ENCODE measurements at regions not wholly inside any gene's neighbourhood (a gene's known extent, or its start where the extent isn't known, plus 50 kb on each side); places are given as distances from the start of the nearest gene placed in this dataset.
A peak's percentile ranks its signal among the peaks of the same experiment; 100 is the strongest.

- H3K4me1 ChIP-seq, result peaks cover 0 to 13% (median 0%) of the 10 kb centered on the region in 10 experiments; a peak in 2 of 20 replicates
- peak overlapping the region in 2 of 11 experiments; percentile 9 to 47; a peak in 3 of 22 replicates for H3K4me2 ChIP-seq
- no peaks in the 10 kb centered on the region for H3K36me3 ChIP-seq
- no peak overlapping the region for H3K9ac ChIP-seq
- no peaks in the 10 kb centered on the region for H3K27me3 ChIP-seq
- no peak for TF ChIP-seq Cebpa-rat (IDR thresholded peaks at IDR 0.05)
- H4K20me1 ChIP-seq, result no peaks in the 10 kb centered on the region
- H3K4me3 ChIP-seq, result no peak overlapping the region
- no peak overlapping the region for H3K27ac ChIP-seq
- H3K9me3 ChIP-seq (replicated peaks in 1 of 11), result peaks cover 0 to 14% (median 7%) of the 10 kb centered on the region in 11 experiments; a peak in 14 of 22 replicates
These were observed 123.9 kb downstream of the SLITRK6 start for GRCh38 chr13:85675151-85675907.

- Histone ChIP-seq H3K27ac (no peak overlapping the region), H3K9me3 (replicated peaks in 1 of 11) (peaks cover 0 to 13% (median 7%) of the 10 kb centered on the region in 11 experiments; a peak in 14 of 22 replicates), H3K4me3 (no peak overlapping the region), H3K4me2 (no peak overlapping the region), H3K4me1 (peaks cover 0 to 13% (median 0%) of the 10 kb centered on the region in 10 experiments; a peak in 2 of 20 replicates), H4K20me1 (no peaks in the 10 kb centered on the region), H3K9ac (no peak overlapping the region), H3K36me3 (no peaks in the 10 kb centered on the region), H3K27me3 (no peaks in the 10 kb centered on the region)
- no peak for TF ChIP-seq Cebpa-rat (IDR thresholded peaks at IDR 0.05)
These were observed 127.9 kb downstream of the SLITRK6 start for GRCh38 chr13:85671336-85671735.

GRCh38 chr13:85666356-85666755 lies 132.9 kb downstream of the SLITRK6 start:
- H3K27ac ChIP-seq, result no peak overlapping the region

GRCh38 chr13:85665286-85665685 lies 133.9 kb downstream of the SLITRK6 start:
- H3K27ac ChIP-seq, result peak overlapping the region in 1 of 11 experiments; percentile 8; a peak in 1 of 22 replicates
- no peaks in the 10 kb centered on the region for H3K27me3 ChIP-seq
- H3K4me3 ChIP-seq, result no peak overlapping the region
- H3K9ac ChIP-seq, result no peak overlapping the region
- H3K9me3 ChIP-seq (replicated peaks in 1 of 11), result peaks cover 0 to 7% (median 0%) of the 10 kb centered on the region in 11 experiments; a peak in 3 of 22 replicates
- H4K20me1 ChIP-seq, result no peaks in the 10 kb centered on the region
- H3K4me1 ChIP-seq, result peaks cover 0 to 4% (median 0%) of the 10 kb centered on the region in 10 experiments; a peak in 2 of 20 replicates
- no peaks in the 10 kb centered on the region for H3K36me3 ChIP-seq
- 0 out of 22 replicates have a peak overlapping the region, but pooled peaks of 1 of the 11 experiments have one; percentile 8 for H3K4me2 ChIP-seq
- no peak for TF ChIP-seq Cebpa-rat (IDR thresholded peaks at IDR 0.05)

More at GRCh38 chr13:85666356-85666755, 132.9 kb downstream of the SLITRK6 start:
- Histone ChIP-seq H3K4me2 (no peak overlapping the region), H3K36me3 (no peaks in the 10 kb centered on the region), H3K27me3 (no peaks in the 10 kb centered on the region), H3K9ac (no peak overlapping the region), H4K20me1 (no peaks in the 10 kb centered on the region), H3K4me3 (no peak overlapping the region), H3K4me1 (peaks cover 0 to 4% (median 0%) of the 10 kb centered on the region in 10 experiments; a peak in 1 of 20 replicates), H3K9me3 (replicated peaks in 1 of 11) (no peaks in the 10 kb centered on the region)
- no peak for TF ChIP-seq Cebpa-rat (IDR thresholded peaks at IDR 0.05)

GRCh38 chr13:85663856-85664255 lies 135.4 kb downstream of the SLITRK6 start:
- Histone ChIP-seq H3K27me3 (no peaks in the 10 kb centered on the region), H3K36me3 (no peaks in the 10 kb centered on the region), H3K4me2 (no peak overlapping the region), H4K20me1 (no peaks in the 10 kb centered on the region), H3K9me3 (replicated peaks in 1 of 11) (peaks cover 0 to 10% (median 0%) of the 10 kb centered on the region in 11 experiments; a peak in 3 of 22 replicates), H3K4me3 (no peak overlapping the region), H3K27ac (no peak overlapping the region), H3K4me1 (peaks cover 0 to 18% (median 0%) of the 10 kb centered on the region in 10 experiments; a peak in 6 of 20 replicates), H3K9ac (no peak overlapping the region)
- TF ChIP-seq Cebpa-rat (IDR thresholded peaks at IDR 0.05), result no peak

GRCh38 chr13:85662186-85662585 lies 137.0 kb downstream of the SLITRK6 start:
- TF ChIP-seq Cebpa-rat (IDR thresholded peaks at IDR 0.05), result no peak
- H3K27ac ChIP-seq, result no peak overlapping the region
- no peaks in the 10 kb centered on the region for H4K20me1 ChIP-seq
- H3K27me3 ChIP-seq, result no peaks in the 10 kb centered on the region
- no peaks in the 10 kb centered on the region for H3K36me3 ChIP-seq
- H3K9ac ChIP-seq, result no peak overlapping the region
- H3K4me2 ChIP-seq, result no peak overlapping the region
- no peak overlapping the region for H3K4me3 ChIP-seq
- H3K4me1 ChIP-seq, result peaks cover 0 to 20% (median 0%) of the 10 kb centered on the region in 10 experiments; a peak in 6 of 20 replicates
- peaks cover 0 to 10% (median 0%) of the 10 kb centered on the region in 11 experiments; a peak in 3 of 22 replicates for H3K9me3 ChIP-seq (replicated peaks in 1 of 11)

GRCh38 chr13:85661675-85662074 lies 137.5 kb downstream of the SLITRK6 start:
- Histone ChIP-seq H3K27ac (no peak overlapping the region), H4K20me1 (no peaks in the 10 kb centered on the region), H3K27me3 (no peaks in the 10 kb centered on the region), H3K4me2 (no peak overlapping the region), H3K9ac (no peak overlapping the region), H3K9me3 (replicated peaks in 1 of 11) (peaks cover 0 to 10% (median 0%) of the 10 kb centered on the region in 11 experiments; a peak in 3 of 22 replicates), H3K36me3 (no peaks in the 10 kb centered on the region), H3K4me3 (no peak overlapping the region), H3K4me1 (peaks cover 0 to 20% (median 0%) of the 10 kb centered on the region in 10 experiments; a peak in 6 of 20 replicates)
- no peak for TF ChIP-seq Cebpa-rat (IDR thresholded peaks at IDR 0.05)

- peak overlapping the region in 4 of 11 experiments; percentile 10 to 68 (median 62); a peak in 6 of 22 replicates for H3K4me2 ChIP-seq
- TF ChIP-seq Cebpa-rat (IDR thresholded peaks at IDR 0.05), result no peak
- peak overlapping the region in 1 of 11 experiments; percentile 7; a peak in 1 of 22 replicates for H3K27ac ChIP-seq
These were observed 139.7 kb downstream of the SLITRK6 start for GRCh38 chr13:85659493-85659892.

GRCh38 chr13:85657942-85658341 lies 141.3 kb downstream of the SLITRK6 start:
- Histone ChIP-seq H3K9me3 (replicated peaks in 1 of 11) (peaks cover 0 to 10% (median 0%) of the 10 kb centered on the region in 11 experiments; a peak in 3 of 22 replicates), H3K27ac (no peak overlapping the region), H4K20me1 (no peaks in the 10 kb centered on the region), H3K9ac (no peak overlapping the region), H3K4me3 (no peak overlapping the region), H3K4me1 (peaks cover 0 to 15% (median 0%) of the 10 kb centered on the region in 10 experiments; a peak in 6 of 20 replicates), H3K4me2 (no peak overlapping the region), H3K36me3 (no peaks in the 10 kb centered on the region), H3K27me3 (no peaks in the 10 kb centered on the region)
- no peak for TF ChIP-seq Cebpa-rat (IDR thresholded peaks at IDR 0.05)

More at GRCh38 chr13:85659493-85659892, 139.7 kb downstream of the SLITRK6 start:
- Histone ChIP-seq H3K4me1 (peaks cover 0 to 15% (median 0%) of the 10 kb centered on the region in 10 experiments; a peak in 6 of 20 replicates), H3K9ac (no peak overlapping the region), H3K9me3 (replicated peaks in 1 of 11) (peaks cover 0 to 10% (median 0%) of the 10 kb centered on the region in 11 experiments; a peak in 3 of 22 replicates), H4K20me1 (no peaks in the 10 kb centered on the region), H3K4me3 (no peak overlapping the region), H3K36me3 (no peaks in the 10 kb centered on the region), H3K27me3 (no peaks in the 10 kb centered on the region)

Measured in BLaER1 treated with 17β-estradiol and CSF1 and Interleukin-3, amounts not matched to agents 10 nM and 100 nM (cell line).